Activated naive CD4-positive, alpha-beta T cell treated with anti-CD3 and anti-CD28 coated beads, Interleukin-2, amount 50 U/mL, for 72 hours (primary cell): ENCODE measurements at regions not wholly inside any gene's neighbourhood (a gene's known extent, or its start where the extent isn't known, plus 50 kb on each side); places are given as distances from the start of the nearest gene placed in this dataset.
"Not testable (repeated sequence)": the region's sequence is repeated elsewhere in the genome, so short reads cannot be mapped to it uniquely, and the experiment has no call there.

ENCODE experiments used
- ATAC-seq, 2 donors: fragments of 150-1000 bp; cut with Tn5 transposase; 2 replicates each; pipeline ENCODE4 v1.10.0; 2021; ENCODE audit warnings: mild to moderate bottlenecking in 2 of 2, moderate library complexity in 2 of 2
- DNase-seq, 2 donors: peaks; one replicate each; pipeline ENCODE4 v3.0.0; 2021 to 2022; ENCODE audit warnings: low spot score in 2 of 2
- H3K27ac Mint-ChIP-seq, 2 donors: one replicate each; pipeline ENCODE4 v1.8.0; 2022; ENCODE audit warnings: mild to moderate bottlenecking in 2 of 2, mixed read lengths in 2 of 2
- H3K36me3 Mint-ChIP-seq, 2 donors: one replicate each; pipeline ENCODE4 v1.8.0; 2022; ENCODE audit warnings: mixed read lengths in 2 of 2
- H3K9me3 Mint-ChIP-seq, 2 donors: one replicate each; pipeline ENCODE4 v1.8.0; 2022; ENCODE audit warnings: mixed read lengths in 2 of 2

- peak; percentile 81 to 89 for ATAC-seq
- H3K9me3 Mint-ChIP-seq, H3K27ac Mint-ChIP-seq, H3K36me3 Mint-ChIP-seq: not testable (repeated sequence)
- peak; percentile 41 to 80 for DNase-seq
Measured at GRCh38 chr15:30470601-30471365, 56.7 kb upstream of the GOLGA8R start.

DNA sequence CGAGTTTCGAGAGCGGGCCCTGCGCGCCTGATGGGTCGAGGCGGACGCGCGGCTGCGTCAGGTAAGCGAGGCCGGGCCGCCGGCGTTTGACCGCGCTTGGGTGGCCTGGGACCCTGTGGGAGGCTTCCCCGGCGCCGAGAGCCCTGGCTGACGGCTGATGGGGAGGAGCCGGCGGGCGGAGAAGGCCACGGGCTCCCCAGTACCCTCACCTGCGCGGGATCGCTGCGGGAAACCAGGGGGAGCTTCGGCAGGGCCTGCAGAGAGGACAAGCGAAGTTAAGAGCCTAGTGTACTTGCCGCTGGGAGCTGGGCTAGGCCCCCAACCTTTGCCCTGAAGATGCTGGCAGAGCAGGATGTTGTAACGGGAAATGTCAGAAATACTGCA, 57.3 kb upstream of the GOLGA8R start:
- not testable (repeated sequence) for DNase-seq, H3K36me3 Mint-ChIP-seq, H3K9me3 Mint-ChIP-seq, H3K27ac Mint-ChIP-seq
- peak; percentile 13 to 38 for ATAC-seq

- not testable (repeated sequence) for H3K9me3 Mint-ChIP-seq, H3K27ac Mint-ChIP-seq, DNase-seq, H3K36me3 Mint-ChIP-seq
- peak; percentile 56 to 77 for ATAC-seq
Measured at GRCh38 chr15:30471817-30472551, 57.9 kb upstream of the GOLGA8R start.

- H3K36me3 Mint-ChIP-seq, H3K9me3 Mint-ChIP-seq, ATAC-seq, DNase-seq, H3K27ac Mint-ChIP-seq: not testable (repeated sequence)
Measured at GRCh38 chr15:30484887-30485286, 67.0 kb upstream of the GOLGA8Q start.

GRCh38 chr15:30489237-30489636, 62.6 kb upstream of the GOLGA8Q start:
- not testable (repeated sequence) for H3K27ac Mint-ChIP-seq, H3K36me3 Mint-ChIP-seq, ATAC-seq, H3K9me3 Mint-ChIP-seq, DNase-seq

GRCh38 chr15:30490334-30490733, 61.5 kb upstream of the GOLGA8Q start:
- not testable (repeated sequence) for ATAC-seq, H3K9me3 Mint-ChIP-seq, H3K36me3 Mint-ChIP-seq, H3K27ac Mint-ChIP-seq, DNase-seq

GRCh38 chr15:30493947-30494346, 57.9 kb upstream of the GOLGA8Q start:
- ATAC-seq: peak; percentile 71 to 73
- H3K36me3 Mint-ChIP-seq, H3K9me3 Mint-ChIP-seq, H3K27ac Mint-ChIP-seq, DNase-seq: not testable (repeated sequence)

DNA sequence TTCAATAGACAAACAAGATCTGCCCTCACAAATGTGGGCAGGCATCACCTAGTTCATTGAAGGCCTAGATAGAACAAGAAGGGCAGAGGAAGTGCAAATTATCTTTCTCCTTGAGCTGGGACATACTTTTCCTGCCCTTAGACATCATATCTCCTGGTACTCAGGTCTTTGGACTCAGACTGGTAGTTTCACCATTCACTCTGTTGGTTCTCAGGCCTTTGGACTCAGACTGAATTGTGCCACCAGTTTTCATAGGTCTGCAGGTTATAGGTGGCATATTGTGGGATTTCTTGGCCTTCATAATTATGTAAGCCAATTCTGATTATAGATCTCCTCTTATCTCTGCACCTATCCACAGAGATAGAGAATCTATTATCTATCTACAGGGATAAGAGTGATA, 54.6 kb upstream of the GOLGA8Q start:
- H3K27ac Mint-ChIP-seq, H3K36me3 Mint-ChIP-seq, ATAC-seq, H3K9me3 Mint-ChIP-seq, DNase-seq: not testable (repeated sequence)

DNA sequence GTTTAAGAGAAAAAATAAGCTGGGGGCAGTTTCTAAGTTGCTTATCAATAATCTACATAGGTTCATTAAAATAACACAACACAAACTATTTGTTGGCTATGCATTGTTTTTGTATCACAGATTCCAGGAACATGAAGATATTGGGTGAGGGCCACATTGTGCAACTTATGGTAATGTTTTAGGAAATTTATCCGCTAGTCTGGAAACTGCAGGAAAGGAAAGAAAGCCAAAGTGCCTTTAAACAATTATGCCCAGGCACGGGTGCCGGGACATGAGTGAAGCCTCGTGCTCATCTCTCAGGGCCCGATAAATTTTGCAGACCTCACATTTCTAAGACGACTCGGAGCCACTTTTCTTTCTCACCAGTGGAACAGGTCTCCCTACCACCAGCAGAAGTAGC, 52.6 kb upstream of the GOLGA8Q start:
- DNase-seq, ATAC-seq, H3K9me3 Mint-ChIP-seq, H3K36me3 Mint-ChIP-seq, H3K27ac Mint-ChIP-seq: not testable (repeated sequence)

GRCh38 chr15:30500511-30500910, 51.3 kb upstream of the GOLGA8Q start:
- not testable (repeated sequence) for H3K9me3 Mint-ChIP-seq, ATAC-seq, H3K27ac Mint-ChIP-seq, H3K36me3 Mint-ChIP-seq, DNase-seq
